Tibial nerve (tissue), 4 donors: ENCODE measurements at regions not wholly inside any gene's neighbourhood (a gene's known extent, or its start where the extent isn't known, plus 50 kb on each side); places are given as distances from the start of the nearest gene placed in this dataset.

Source experiments
- CTCF ChIP-seq, 5 experiments: fragments of 200-600 bp in 3 of 5; fragments of 450-650 bp in 2 of 5; sonication (generic) in 3 of 5; IDR thresholded peaks; one replicate each; pipeline ENCODE4 v1.5.1; 2016 to 2019; ENCODE audit warnings: antibody characterized with exemption in 5 of 5, mild to moderate bottlenecking in 3 of 5, moderate library complexity in 2 of 5
- EP300 ChIP-seq, 2 donors: sonication (generic); formaldehyde crosslinking; IDR thresholded peaks; one replicate each; pipeline ENCODE4 v1.6.1; 2017; ENCODE audit warnings: antibody characterized with exemption in 2 of 2, mild to moderate bottlenecking in 1 of 2
- POLR2A ChIP-seq, 2 donors: fragments of 450-650 bp; IDR thresholded peaks; one replicate each; pipeline ENCODE4 v1.6.1; 2017; ENCODE audit warnings: antibody characterized with exemption in 2 of 2, mild to moderate bottlenecking in 2 of 2, moderate library complexity in 2 of 2

- no peak for TF ChIP-seq CTCF (IDR thresholded peaks at IDR 0.05)
- TF ChIP-seq POLR2A (IDR thresholded peaks at IDR 0.05): no peak
- no peak for TF ChIP-seq EP300 (IDR thresholded peaks at IDR 0.05)
Measured at GRCh38 chr11:112630496-112630895, 330.7 kb upstream of the NCAM1 start.
